ENCODE measurements at regions not wholly inside any gene's neighbourhood (a gene's known extent, or its start where the extent isn't known, plus 50 kb on each side); places are given as distances from the start of the nearest gene placed in this dataset.

DNA sequence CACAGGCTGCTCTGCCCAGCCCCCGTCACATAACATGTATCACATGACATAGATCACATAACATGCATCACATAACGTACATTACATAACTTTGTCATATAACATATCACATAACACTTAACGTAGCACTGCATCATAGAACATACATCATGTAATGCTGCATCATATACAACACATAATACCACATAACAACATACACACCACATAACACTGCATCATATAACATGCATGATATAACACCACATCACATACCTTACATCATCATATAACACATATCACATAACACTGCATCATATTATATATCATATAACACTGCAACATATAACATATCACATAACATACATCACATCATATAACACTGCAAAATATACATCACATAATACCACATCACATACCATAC is 83.8 kb downstream of the AXIN2 start:
- DNase-seq (ENCODE audit: low read depth in 1 of 2, low spot score in 1 of 2), result no peak

DNA sequence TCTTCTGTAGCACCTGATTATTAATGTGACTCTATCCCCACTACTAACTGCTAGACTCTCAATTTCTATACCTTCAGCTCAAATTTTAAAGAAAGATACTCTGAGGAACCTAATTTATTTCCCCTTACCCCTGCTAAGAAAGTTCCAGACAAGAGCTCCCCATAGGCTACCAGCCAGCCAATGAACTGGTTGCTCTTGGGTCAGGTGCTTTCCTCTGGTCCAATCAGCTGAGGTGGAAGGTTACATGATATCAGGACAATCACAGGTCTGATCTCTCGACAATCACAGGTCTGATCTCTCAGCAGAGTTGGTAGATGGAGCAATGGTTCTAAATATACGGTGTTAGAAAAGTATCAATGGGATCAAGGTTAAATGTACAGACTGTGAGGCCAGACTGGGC is 86.8 kb downstream of the AXIN2 start:
- no peak for DNase-seq (ENCODE audit: low read depth in 1 of 2, low spot score in 1 of 2)

DNA sequence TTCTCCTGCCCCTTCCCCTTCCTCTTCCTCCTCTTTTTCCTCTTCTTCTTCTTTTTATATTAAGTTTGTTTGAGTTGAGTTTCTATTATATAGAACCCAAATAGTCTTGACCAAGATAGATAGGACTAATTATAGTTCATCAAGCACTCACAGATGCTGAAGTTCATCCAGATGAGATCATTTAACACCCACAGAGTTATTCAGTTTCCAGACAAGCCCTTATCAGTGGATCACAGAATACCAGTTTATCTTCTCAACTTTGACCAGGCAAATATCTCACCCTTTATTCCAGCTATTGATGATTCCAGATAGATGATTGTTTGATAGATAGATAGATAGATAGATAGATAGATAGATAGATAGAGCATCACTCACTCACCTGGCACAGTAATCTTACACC is 87.5 kb downstream of the AXIN2 start:
- DNase-seq (ENCODE audit: low read depth in 1 of 2, low spot score in 1 of 2), result no peak

DNA sequence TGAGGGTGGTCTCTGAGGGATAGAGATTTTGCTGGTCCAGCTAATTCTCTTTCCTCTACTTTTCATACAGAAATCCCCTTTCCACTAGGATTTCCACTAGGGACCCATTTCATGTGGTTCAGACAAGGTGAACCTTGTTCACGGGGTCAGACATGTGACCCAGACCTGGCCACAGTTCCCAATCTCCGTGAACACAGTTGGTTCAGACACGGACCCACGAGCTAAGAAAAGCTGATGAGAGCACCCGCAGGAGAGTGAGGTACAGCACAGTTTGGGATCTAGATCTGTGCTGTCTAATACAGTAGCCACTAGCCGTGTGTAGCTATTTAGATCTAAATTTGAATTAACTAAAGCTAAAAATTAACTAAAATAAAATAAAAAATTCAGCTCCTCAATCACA is 88.1 kb downstream of the AXIN2 start:
- DNase-seq (ENCODE audit: low read depth in 1 of 2, low spot score in 1 of 2), result no peak

DNA sequence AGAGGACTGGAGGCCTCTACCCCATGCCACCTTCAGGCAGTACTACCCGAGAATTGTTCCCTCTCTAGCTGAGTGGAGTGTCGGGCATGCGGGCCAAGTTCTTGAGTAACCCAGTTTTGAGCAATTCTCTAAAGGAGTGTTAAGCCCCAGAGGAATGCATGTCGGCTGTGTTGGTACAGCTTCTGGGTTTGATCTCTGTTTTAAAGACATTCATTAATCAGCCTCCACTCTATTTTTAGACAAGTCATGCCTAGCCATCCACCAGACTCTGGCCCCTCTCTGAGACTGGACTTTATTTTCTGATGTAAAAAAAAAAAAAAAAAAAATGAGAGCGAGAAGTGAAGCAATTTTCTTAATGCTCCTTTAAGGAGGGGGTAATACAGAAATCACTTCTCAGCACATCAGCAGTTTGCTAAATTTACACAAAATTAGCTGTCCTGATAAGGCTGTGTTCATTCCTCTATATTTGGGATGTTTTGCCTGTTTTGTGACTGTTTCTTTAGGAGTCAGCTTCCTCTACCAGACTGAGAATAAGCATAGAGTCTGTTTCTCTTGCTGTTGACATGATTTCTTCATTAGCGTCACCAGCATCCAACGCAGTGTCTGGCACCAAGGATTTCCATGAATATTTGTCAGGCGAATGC is 88.7 kb downstream of the AXIN2 start:
- DNase-seq (ENCODE audit: low read depth in 1 of 2, low spot score in 1 of 2), result no peak

DNA sequence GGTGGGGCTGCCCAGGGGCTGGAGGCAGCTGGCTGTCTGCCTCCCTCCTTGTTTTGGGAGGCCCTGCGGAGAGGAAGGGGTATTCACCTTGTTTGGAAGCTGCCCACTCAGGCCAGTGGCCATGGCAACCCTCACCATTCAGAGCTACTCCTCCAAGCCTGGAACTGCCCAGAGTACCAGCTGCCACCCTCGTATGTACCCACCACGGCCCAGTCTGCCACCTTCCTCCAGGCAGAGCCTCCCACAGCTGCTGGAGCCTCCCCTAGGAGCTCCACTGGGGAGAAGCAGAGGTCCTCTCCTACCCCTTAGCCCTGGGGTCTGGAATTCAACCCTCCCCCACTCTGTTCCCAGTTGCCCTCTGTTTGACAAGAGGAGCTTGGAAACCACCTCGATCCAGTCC is 90.7 kb downstream of the AXIN2 start:
- no peak for DNase-seq (ENCODE audit: low read depth in 1 of 2, low spot score in 1 of 2)

DNA sequence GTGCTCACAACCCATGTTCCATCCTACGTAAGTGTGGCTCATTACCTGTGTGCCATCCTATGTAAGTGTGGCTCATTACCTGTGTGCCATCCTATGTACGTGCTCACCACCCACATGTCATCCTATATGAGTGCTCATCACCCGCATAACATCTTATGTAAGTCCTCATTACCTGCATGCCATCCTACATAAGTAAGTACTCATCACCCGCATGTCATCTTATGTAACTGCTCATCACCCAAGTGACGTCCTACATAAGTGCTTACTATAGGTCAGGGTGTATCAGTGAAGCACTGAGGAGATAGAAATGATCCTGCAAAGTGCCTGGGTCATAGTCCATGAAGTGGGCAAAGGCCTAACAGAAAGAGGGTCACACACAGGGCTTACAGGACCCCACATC is 93.1 kb downstream of the AXIN2 start:
- no peak for DNase-seq (ENCODE audit: low read depth in 1 of 2, low spot score in 1 of 2)

DNA sequence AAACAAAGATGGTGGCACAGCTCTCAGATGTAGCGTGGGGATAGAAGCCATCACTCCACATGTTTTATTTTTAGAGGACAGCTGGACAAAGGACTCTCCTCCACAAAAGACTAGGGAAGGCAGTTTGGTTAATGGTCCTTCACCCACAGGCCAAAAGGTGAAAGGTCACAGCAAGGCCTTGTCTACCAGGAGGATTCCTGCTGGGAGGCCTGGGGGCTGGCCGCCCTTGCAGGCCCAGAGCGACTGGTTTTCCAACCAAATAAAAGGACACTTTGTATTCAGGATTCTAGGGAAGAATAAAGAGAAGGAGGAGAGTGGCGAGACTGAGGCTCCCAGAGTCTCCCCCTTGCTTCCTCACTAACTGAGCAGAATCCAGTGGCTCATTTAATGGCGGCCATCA is 94.3 kb downstream of the AXIN2 start:
- no peak for DNase-seq (ENCODE audit: low read depth in 1 of 2, low spot score in 1 of 2)

DNA sequence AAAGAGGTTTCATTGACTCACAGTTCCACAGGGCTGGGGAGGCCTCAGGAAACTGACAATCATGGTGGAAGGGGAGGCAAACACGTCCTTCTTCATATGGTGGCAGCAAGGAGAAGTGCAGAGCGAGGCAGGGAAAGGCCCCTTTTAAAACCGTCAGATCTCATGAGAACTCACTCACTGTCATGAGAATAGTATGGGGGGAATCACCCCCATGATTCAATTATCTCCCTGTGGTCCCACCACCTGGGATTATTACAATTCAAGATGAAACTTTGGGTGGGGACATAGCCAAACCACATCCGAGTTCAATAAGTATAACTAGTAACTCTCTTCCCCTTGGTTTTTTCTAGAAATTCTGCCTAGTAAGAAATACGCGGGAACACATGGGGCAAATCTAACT is 94.9 kb downstream of the AXIN2 start:
- DNase-seq (ENCODE audit: low read depth in 1 of 2, low spot score in 1 of 2), result no peak

DNA sequence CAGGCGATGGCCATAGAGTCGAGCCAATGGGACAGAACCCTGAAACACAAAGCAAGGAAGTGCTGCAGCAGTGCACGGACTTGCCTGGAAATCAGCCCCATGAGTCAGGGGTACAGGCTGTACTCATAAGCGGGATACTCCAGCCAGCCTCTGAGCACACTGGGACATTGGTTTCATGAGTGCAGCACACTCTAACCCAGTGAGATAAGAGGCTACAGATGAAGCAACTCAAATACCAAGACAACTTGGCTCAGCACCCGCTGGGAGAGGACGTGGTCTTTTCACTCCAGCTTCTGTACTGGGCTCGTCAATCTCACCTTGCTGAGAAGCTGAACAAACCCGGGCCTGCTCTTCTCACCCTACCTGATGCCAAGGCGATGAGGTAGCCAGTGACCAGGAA is 98.2 kb downstream of the AXIN2 start:
- DNase-seq (ENCODE audit: low read depth in 1 of 2, low spot score in 1 of 2), result no peak

DNA sequence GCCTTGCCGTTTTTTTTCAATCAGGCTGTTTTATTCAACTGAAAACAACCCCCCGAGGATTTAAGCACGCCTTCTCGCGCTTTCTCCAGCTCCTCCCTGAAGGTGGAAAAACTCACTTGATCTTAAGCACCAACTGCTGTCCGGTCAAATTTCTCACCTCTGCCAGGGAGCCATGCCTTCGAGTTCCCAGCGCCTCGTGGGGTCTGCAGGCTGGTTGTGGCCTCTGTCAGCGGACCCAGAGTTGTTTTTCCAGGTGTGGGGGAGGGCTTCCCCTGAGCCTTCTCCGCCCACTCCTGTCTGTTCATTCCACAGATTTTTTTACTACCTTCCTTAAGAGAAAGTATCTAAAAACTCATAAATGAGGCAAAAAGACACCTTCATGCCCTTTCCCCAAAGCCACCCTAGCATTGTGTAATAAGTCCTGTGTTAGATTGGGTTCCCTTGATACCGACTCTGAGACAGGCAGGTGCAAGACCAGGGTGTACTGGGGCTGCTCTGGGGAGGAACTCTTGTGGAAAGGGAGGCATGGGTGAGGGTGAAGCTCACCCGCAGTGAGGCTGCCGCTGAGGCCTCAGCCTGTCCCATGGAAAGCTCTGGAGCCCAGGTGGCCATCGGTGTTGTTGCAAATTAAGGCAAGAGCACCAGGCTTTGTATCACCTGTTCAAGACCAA is 101.6 kb downstream of the AXIN2 start:
- no peak for DNase-seq (ENCODE audit: low read depth in 1 of 2, low spot score in 1 of 2)

DNA sequence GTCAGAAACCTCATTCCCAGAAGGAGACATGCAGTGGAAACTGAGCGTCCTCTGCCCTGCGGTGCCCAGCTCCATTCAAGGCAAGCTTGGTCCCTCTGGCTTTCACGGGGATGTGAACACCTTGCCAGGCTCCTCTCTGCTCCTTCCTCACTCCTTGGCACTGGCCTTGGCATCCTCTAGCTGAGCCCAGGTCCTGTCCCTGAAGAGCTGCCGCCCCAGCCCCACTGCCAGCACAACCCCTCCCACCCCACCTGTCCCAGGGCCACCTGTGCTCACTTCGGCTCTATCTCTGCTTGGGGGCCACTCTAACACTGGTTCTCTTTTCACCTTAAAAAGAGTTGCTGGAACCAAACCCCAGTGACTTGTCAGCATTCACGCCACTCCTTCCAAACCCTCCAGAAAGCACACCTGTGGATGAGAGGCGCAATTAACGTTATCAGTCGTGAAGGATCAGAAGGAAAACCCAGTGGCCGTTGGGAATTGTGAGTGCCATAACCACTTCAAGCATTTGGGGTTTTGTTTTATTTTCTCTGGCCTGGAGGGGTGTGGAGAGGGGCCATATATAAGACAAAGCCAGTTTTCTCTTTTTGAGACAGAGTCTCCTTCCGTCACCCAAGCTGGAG is 103.7 kb downstream of the AXIN2 start:
- no peak for DNase-seq (ENCODE audit: low read depth in 1 of 2, low spot score in 1 of 2)

DNA sequence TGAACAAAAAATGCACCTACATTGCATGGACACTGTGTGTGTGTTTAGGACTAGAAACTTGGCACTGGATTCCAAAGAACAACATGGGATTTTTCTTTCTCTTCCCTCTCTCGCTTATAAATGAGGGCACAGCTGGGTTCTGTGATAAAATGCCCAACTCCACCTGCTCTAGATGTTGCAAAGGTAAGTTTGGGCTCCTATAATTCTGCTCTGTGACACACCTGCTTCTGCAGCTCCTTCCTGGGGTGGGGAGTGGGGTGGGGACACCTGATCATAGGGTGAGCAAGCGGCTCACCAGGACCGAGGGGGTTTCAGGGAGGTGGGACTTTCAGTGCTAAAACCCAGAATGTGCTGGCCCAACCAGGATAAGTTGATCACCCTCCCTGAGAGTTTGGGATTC is 104.3 kb downstream of the AXIN2 start:
- DNase-seq (ENCODE audit: low read depth in 1 of 2, low spot score in 1 of 2), result no peak

DNA sequence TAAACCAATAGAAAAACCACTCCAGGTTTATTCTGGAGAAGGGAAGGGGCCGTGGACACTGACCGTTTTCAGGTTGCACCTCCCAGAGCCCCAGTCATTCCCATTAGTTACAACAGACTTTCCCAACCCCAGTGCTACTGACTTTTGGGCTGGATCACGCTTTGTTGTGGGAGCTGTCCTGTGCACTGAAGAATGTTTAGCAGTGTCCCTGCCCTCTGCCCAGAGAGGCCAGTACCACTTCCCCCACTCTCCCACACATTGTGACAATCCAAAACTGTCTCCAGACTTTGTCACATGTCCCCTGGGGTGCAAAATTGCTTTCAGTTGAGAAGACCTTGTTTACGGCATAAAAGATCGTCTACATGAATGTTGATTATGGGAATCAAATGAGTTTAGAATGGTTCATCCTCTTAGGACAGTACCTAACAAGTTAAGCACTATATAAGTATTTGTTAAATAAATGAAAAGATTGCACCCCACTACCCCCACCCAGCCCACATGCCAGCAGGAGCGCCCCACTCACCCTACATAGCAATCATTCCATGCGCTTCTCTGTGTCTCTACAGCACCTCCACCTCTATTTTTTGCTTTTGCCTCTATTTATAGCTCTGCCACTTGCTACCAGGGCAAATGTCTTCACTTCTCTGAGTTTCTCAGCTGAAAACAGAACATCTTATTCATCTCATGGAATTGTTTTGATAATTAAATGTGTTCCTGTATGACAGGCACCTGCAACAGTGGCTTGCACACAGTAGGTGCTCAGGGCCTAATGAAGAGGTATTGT is 104.9 kb downstream of the AXIN2 start:
- DNase-seq (ENCODE audit: low read depth in 1 of 2, low spot score in 1 of 2), result no peak

DNA sequence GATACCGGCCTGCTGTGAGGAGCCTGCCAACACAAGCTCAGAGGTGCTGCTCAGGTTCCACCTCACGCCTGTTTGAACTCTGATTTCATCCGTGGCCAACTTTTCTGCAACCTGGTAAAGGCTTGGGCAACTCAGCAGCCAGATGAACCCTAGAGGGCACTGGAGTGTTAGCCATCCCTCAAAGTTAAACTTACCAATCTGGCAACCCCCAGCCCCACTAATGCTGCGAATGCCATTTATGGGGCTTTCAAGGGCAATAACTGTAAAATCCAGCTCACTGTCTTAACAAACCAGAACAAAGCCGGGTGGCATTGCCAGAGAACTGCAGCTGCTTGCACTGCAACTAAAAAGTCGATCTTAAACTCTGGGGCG is 105.5 kb downstream of the AXIN2 start:
- no peak for DNase-seq (ENCODE audit: low read depth in 1 of 2, low spot score in 1 of 2)

DNA sequence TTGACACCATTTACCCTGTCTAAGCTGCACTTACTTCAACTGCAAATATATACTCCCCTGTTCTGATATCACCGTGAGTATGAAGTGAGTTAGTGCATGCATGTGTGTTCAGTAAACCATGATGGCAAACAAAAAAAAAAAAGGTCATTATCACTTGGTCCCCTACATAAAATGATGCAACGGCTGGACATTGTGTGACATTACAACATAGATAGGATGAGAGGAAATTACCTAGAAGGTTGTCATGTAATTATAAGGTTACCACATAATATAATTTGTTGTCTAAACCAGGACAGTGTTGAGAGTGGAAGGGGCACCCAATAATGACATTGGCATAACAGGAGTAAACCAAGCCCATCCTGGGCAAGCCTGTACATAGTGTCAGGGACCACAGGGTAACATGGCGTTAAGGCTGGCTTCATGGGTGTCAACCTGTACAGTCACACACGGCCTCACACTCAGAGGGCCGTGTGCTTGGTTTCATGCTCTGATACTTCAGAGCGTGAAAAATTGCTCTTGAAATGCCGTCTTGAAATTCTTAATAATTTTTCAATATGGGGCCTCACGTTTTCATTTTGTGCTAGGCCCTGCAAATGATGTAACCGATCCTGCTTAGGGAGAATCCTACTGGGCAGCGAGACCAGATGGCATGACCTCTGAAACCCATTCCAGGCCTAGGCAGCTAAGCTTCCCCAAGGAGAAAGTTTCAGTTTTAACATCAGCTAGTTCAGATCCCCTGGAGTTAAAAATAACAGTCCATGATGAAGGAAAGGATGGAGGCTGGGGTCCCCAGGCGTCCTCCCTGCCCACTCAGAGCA is 106.1 kb downstream of the AXIN2 start:
- no peak for DNase-seq (ENCODE audit: low read depth in 1 of 2, low spot score in 1 of 2)

DNA sequence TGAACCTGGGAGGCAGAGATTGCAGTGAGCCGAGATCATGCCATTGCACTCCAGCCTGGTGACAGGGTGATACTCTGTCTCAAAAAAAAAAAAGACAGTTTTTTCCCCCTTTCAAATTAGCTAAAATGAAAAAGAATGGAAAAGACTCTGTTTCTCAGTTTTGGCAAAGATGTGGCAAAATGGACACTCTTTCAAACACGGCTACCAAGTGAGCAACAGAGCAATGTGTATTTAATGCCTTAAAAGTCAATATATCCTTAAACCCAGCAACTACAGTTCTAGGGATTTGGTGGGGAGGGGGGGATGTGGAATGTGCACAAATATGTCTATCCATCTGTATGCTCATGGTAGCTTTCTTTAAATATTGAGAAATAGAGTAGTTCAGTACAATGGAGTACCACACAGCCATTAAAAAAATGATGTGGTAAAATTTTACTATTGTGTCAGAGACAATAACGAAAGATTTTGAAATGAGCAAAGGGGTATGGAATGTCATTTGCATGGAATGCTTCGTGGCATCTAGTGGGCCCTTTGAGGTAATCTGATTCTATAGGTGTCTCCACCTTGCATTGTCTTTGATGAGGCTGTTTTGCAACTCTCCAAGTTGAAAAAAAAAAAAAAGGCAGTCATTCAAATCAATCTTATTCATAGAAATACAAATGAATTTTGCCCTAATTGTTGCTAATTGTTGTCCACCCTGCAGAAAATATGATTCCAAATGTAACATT is 108.1 kb downstream of the AXIN2 start:
- no peak for DNase-seq (ENCODE audit: low read depth in 1 of 2, low spot score in 1 of 2)

DNA sequence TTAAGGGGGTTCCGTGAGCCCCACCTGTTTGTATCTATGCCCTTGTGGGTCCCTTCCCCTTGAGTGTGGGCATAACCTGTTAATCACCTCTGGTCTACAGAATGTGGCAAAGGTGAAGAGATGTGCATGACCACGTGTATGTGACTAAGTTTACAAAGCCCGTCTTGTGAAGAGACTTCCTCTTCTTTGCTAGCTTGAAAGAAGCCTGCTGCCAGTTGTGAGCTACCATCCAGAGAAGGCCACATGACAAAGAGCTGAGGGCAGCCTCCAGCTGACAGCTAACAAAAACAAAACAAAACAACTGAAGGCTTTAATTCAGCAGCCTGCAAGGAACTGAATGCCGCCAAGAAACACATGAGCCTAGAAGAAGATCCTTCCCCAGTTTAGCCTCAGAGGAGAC is 112.0 kb downstream of the AXIN2 start:
- no peak for DNase-seq (ENCODE audit: low read depth in 1 of 2, low spot score in 1 of 2)

DNA sequence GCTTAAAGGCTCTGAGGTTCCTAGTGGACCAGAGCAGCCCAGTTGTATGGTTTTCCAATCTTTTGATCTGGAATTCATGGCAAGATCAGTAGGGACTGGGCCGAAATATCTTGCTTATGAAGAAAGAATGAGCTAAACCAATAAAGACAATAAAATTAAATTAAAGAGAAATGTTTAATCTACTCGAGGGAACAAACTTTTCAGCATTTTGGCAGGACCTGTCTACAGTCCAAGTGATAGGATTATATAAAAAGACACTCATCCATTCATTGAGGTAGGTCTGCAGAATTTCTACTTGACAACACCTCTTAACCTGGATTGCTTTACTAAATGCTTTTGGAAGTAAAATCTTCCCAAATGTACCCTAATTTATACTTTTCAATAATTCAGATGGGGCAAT is 113.6 kb downstream of the AXIN2 start:
- no peak for DNase-seq (ENCODE audit: low read depth in 1 of 2, low spot score in 1 of 2)

DNA sequence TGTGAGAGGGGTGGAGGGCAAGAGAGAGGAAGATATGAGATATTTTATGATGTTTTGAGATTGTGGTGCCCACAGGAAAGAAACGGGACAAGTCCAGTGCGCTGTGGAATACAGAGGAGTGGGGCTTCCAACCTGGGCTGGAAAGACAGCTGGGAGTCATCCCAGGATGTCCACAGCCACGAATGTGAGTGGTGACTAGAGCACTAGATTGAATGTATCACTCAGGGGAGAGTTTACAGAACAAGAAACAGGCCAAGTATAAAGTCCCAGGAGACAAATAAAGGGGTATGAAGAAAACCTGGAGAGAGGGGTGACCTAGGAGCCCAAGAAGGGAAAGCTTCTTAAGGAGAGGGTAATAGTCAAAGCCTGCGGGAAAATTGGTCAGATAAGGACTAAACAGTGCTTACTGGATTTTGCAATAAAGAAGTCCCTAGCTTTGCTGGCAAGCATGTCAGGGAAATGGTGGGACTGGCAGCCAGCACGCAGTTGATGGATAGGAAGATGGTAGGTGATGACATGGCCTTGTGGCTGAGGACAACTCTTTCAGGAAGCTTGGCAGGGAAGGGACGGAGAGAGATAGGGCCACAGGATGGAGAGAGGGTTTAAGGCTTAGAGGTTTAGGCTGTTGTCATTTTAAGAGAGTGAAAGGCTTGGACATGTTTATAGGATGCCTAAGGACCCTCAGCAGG is 114.5 kb downstream of the AXIN2 start:
- no peak for DNase-seq (ENCODE audit: low read depth in 1 of 2, low spot score in 1 of 2)
